ENCODE measurements at regions not wholly inside any gene's neighbourhood (a gene's known extent, or its start where the extent isn't known, plus 50 kb on each side); places are given as distances from the start of the nearest gene placed in this dataset.
A peak's percentile ranks its signal among the peaks of the same experiment; 100 is the strongest.

GRCh38 chr2:9738535-9739496, 104.5 kb upstream of the TAF1B start:
- Mint-ChIP-seq H3K4me3 (ENCODE audit: low read depth, unreplicated experiment) (peak overlapping the region; percentile 64), H3K27ac (ENCODE audit: unreplicated experiment) (peak overlapping the region; percentile 45), H3K9me3 (ENCODE audit: low read depth, unreplicated experiment) (peaks cover 9% of the 10 kb centered on the region), H3K27me3 (ENCODE audit: unreplicated experiment) (no peaks in the 10 kb centered on the region), H3K36me3 (ENCODE audit: insufficient read depth, unreplicated experiment) (no peaks in the 10 kb centered on the region), H3K4me1 (ENCODE audit: low read depth, unreplicated experiment) (peaks cover 16% of the 10 kb centered on the region)
- intact Hi-C loops (cut with micrococcal nuclease; ENCODE audit: unreplicated experiment): no loop called here
- TF ChIP-seq CTCF (IDR thresholded peaks at IDR 0.05; ENCODE audit: unreplicated experiment): no peak
- no peak for DNase-seq
- CTCF ChIA-PET: no interaction called here
- BruUV-seq (replicated peaks): no TSS peak

DNA sequence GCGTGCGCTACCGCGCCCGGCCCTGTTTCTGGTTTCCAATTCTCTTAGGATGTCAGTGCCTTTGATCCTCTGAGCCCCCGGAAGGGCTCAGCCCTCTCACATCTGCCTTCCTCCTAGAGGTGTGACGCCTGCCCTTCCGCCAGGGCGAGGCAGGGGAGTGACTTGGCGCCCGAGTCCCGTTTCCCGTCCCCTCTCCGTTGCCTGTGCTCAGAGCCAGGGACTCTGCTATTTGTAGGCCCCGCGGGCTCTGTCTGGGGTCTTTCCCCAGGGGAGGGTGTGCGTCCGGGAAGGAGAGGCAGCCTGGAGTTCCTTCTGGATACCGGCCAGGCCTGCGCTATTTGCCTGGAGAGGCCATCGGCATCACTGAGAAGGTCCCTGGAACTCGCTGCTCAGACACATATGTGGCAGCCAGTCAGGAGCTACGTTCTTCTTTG, 103.7 kb upstream of the TAF1B start:
- CTCF ChIA-PET: no interaction called here
- TF ChIP-seq CTCF (IDR thresholded peaks at IDR 0.05; ENCODE audit: unreplicated experiment): no peak

GRCh38 chr2:9740382-9741073, 102.7 kb upstream of the TAF1B start:
- no TSS peak for BruUV-seq (replicated peaks)
- intact Hi-C loops (cut with micrococcal nuclease; ENCODE audit: unreplicated experiment): no loop called here
- no peak for TF ChIP-seq CTCF (IDR thresholded peaks at IDR 0.05; ENCODE audit: unreplicated experiment)
- Mint-ChIP-seq H3K27me3 (ENCODE audit: unreplicated experiment) (no peaks in the 10 kb centered on the region), H3K4me3 (ENCODE audit: low read depth, unreplicated experiment) (no peak overlapping the region), H3K36me3 (ENCODE audit: insufficient read depth, unreplicated experiment) (no peaks in the 10 kb centered on the region), H3K27ac (ENCODE audit: unreplicated experiment) (no peak overlapping the region), H3K4me1 (ENCODE audit: low read depth, unreplicated experiment) (peaks cover 27% of the 10 kb centered on the region), H3K9me3 (ENCODE audit: low read depth, unreplicated experiment) (no peaks in the 10 kb centered on the region)
- CTCF ChIA-PET: no interaction called here
- no peak for DNase-seq

More for the DNA sequence above, 103.7 kb upstream of the TAF1B start:
- peaks cover 6% of the 10 kb centered on the region for H3K9me3 Mint-ChIP-seq (ENCODE audit: low read depth, unreplicated experiment)
- intact Hi-C loops (cut with micrococcal nuclease; ENCODE audit: unreplicated experiment): no loop called here
- DNase-seq: peak; percentile 50
- H3K27ac Mint-ChIP-seq (ENCODE audit: unreplicated experiment): peak overlapping the region; percentile 45
- no TSS peak for BruUV-seq (replicated peaks)
- peak overlapping the region; percentile 64 for H3K4me3 Mint-ChIP-seq (ENCODE audit: low read depth, unreplicated experiment)
- H3K36me3 Mint-ChIP-seq (ENCODE audit: insufficient read depth, unreplicated experiment): no peaks in the 10 kb centered on the region
- H3K4me1 Mint-ChIP-seq (ENCODE audit: low read depth, unreplicated experiment): peaks cover 17% of the 10 kb centered on the region
- H3K27me3 Mint-ChIP-seq (ENCODE audit: unreplicated experiment): no peaks in the 10 kb centered on the region

GRCh38 chr2:9741110-9741509, 102.2 kb upstream of the TAF1B start:
- peaks cover 31% of the 10 kb centered on the region for H3K4me1 Mint-ChIP-seq (ENCODE audit: low read depth, unreplicated experiment)
- no peak for DNase-seq
- CTCF ChIA-PET: no interaction called here
- no peaks in the 10 kb centered on the region for H3K9me3 Mint-ChIP-seq (ENCODE audit: low read depth, unreplicated experiment)
- H3K27ac Mint-ChIP-seq (ENCODE audit: unreplicated experiment): no peak overlapping the region
- no peaks in the 10 kb centered on the region for H3K36me3 Mint-ChIP-seq (ENCODE audit: insufficient read depth, unreplicated experiment)
- intact Hi-C loops (cut with micrococcal nuclease; ENCODE audit: unreplicated experiment): no loop called here
- no peak overlapping the region for H3K4me3 Mint-ChIP-seq (ENCODE audit: low read depth, unreplicated experiment)
- BruUV-seq (replicated peaks): no TSS peak
- TF ChIP-seq CTCF (IDR thresholded peaks at IDR 0.05; ENCODE audit: unreplicated experiment): no peak
- no peaks in the 10 kb centered on the region for H3K27me3 Mint-ChIP-seq (ENCODE audit: unreplicated experiment)

Data from Calu3 (cell line).